ENCODE measurements at regions not wholly inside any gene's neighbourhood (a gene's known extent, or its start where the extent isn't known, plus 50 kb on each side); places are given as distances from the start of the nearest gene placed in this dataset.

GRCh38 chr1:58312461-58312860, 234.1 kb downstream of the OMA1 start:
- Histone ChIP-seq H3K4me1 (ENCODE audit: insufficient read depth, low read length) (peaks cover 16% of the 10 kb centered on the region), H3K36me3 (ENCODE audit: insufficient read depth, low read length) (no peaks in the 10 kb centered on the region), H3K9me3 (ENCODE audit: control insufficient read depth, insufficient read depth, low read length) (no peaks in the 10 kb centered on the region), H3K9ac (ENCODE audit: low read depth, low read length) (no peak overlapping the region)

- Histone ChIP-seq H3K4me1 (ENCODE audit: insufficient read depth, low read length) (peaks cover 16% of the 10 kb centered on the region), H3K36me3 (ENCODE audit: insufficient read depth, low read length) (no peaks in the 10 kb centered on the region), H3K9ac (ENCODE audit: low read depth, low read length) (no peak overlapping the region), H3K9me3 (ENCODE audit: control insufficient read depth, insufficient read depth, low read length) (no peaks in the 10 kb centered on the region)
Observed at GRCh38 chr1:58310881-58311280, 235.6 kb downstream of the OMA1 start.

- no peak overlapping the region for H3K9ac ChIP-seq (ENCODE audit: low read depth, low read length)
- H3K9me3 ChIP-seq (ENCODE audit: control insufficient read depth, insufficient read depth, low read length) = no peaks in the 10 kb centered on the region
- no peaks in the 10 kb centered on the region for H3K36me3 ChIP-seq (ENCODE audit: insufficient read depth, low read length)
- H3K4me1 ChIP-seq (ENCODE audit: insufficient read depth, low read length) = peaks cover 16% of the 10 kb centered on the region
Observed at GRCh38 chr1:58310469-58310868, 236.1 kb downstream of the OMA1 start.

GRCh38 chr1:58308206-58308605, 238.3 kb downstream of the OMA1 start:
- Histone ChIP-seq H3K36me3 (ENCODE audit: insufficient read depth, low read length) (no peaks in the 10 kb centered on the region), H3K4me1 (ENCODE audit: insufficient read depth, low read length) (peaks cover 16% of the 10 kb centered on the region), H3K9ac (ENCODE audit: low read depth, low read length) (no peak overlapping the region), H3K9me3 (ENCODE audit: control insufficient read depth, insufficient read depth, low read length) (no peaks in the 10 kb centered on the region)

- Histone ChIP-seq H3K4me1 (ENCODE audit: insufficient read depth, low read length) (peaks cover 13% of the 10 kb centered on the region), H3K9me3 (ENCODE audit: control insufficient read depth, insufficient read depth, low read length) (no peaks in the 10 kb centered on the region), H3K36me3 (ENCODE audit: insufficient read depth, low read length) (no peaks in the 10 kb centered on the region), H3K9ac (ENCODE audit: low read depth, low read length) (no peak overlapping the region)
Observed at GRCh38 chr1:58307431-58307830, 239.1 kb downstream of the OMA1 start.

GRCh38 chr1:58305622-58306021, 240.9 kb downstream of the OMA1 start:
- Histone ChIP-seq H3K9me3 (ENCODE audit: control insufficient read depth, insufficient read depth, low read length) (no peaks in the 10 kb centered on the region), H3K36me3 (ENCODE audit: insufficient read depth, low read length) (no peaks in the 10 kb centered on the region), H3K4me1 (ENCODE audit: insufficient read depth, low read length) (peaks cover 10% of the 10 kb centered on the region; the same call in 1 of the 2 replicates), H3K9ac (ENCODE audit: low read depth, low read length) (no peak overlapping the region)

GRCh38 chr1:58304346-58304975, 242.1 kb downstream of the OMA1 start:
- Histone ChIP-seq H3K4me1 (ENCODE audit: insufficient read depth, low read length) (peaks cover 10% of the 10 kb centered on the region; the same call in 1 of the 2 replicates), H3K9me3 (ENCODE audit: control insufficient read depth, insufficient read depth, low read length) (no peaks in the 10 kb centered on the region), H3K9ac (ENCODE audit: low read depth, low read length) (no peak overlapping the region), H3K36me3 (ENCODE audit: insufficient read depth, low read length) (no peaks in the 10 kb centered on the region)

- H3K4me1 ChIP-seq (ENCODE audit: insufficient read depth, low read length) = peaks cover 10% of the 10 kb centered on the region; the same call in 1 of the 2 replicates
- H3K36me3 ChIP-seq (ENCODE audit: insufficient read depth, low read length) = no peaks in the 10 kb centered on the region
- H3K9me3 ChIP-seq (ENCODE audit: control insufficient read depth, insufficient read depth, low read length) = no peaks in the 10 kb centered on the region
- no peak overlapping the region for H3K9ac ChIP-seq (ENCODE audit: low read depth, low read length)
Observed at GRCh38 chr1:58303841-58304240, 242.7 kb downstream of the OMA1 start.

- H3K9ac ChIP-seq (ENCODE audit: low read depth, low read length) = no peak overlapping the region
- H3K9me3 ChIP-seq (ENCODE audit: control insufficient read depth, insufficient read depth, low read length) = no peaks in the 10 kb centered on the region
- H3K36me3 ChIP-seq (ENCODE audit: insufficient read depth, low read length) = no peaks in the 10 kb centered on the region
- H3K4me1 ChIP-seq (ENCODE audit: insufficient read depth, low read length) = no peaks in the 10 kb centered on the region
Observed at GRCh38 chr1:58293388-58293787, 253.1 kb downstream of the OMA1 start.

- Histone ChIP-seq H3K9me3 (ENCODE audit: control insufficient read depth, insufficient read depth, low read length) (no peaks in the 10 kb centered on the region), H3K9ac (ENCODE audit: low read depth, low read length) (no peak overlapping the region), H3K4me1 (ENCODE audit: insufficient read depth, low read length) (no peaks in the 10 kb centered on the region), H3K36me3 (ENCODE audit: insufficient read depth, low read length) (no peaks in the 10 kb centered on the region)
Observed at GRCh38 chr1:58290685-58291372, 255.7 kb downstream of the OMA1 start.

- no peaks in the 10 kb centered on the region for H3K4me1 ChIP-seq (ENCODE audit: insufficient read depth, low read length)
- no peaks in the 10 kb centered on the region for H3K36me3 ChIP-seq (ENCODE audit: insufficient read depth, low read length)
- no peak overlapping the region for H3K9ac ChIP-seq (ENCODE audit: low read depth, low read length)
- no peaks in the 10 kb centered on the region for H3K9me3 ChIP-seq (ENCODE audit: control insufficient read depth, insufficient read depth, low read length)
Observed at GRCh38 chr1:58288624-58289142, 257.8 kb downstream of the OMA1 start.

- no peak overlapping the region for H3K9ac ChIP-seq (ENCODE audit: low read depth, low read length)
Observed at GRCh38 chr1:58287894-58288623, 258.5 kb downstream of the OMA1 start.

GRCh38 chr1:58284225-58284510, 262.4 kb downstream of the OMA1 start:
- Histone ChIP-seq H3K9me3 (ENCODE audit: control insufficient read depth, insufficient read depth, low read length) (no peaks in the 10 kb centered on the region), H3K9ac (ENCODE audit: low read depth, low read length) (no peak overlapping the region), H3K4me1 (ENCODE audit: insufficient read depth, low read length) (no peaks in the 10 kb centered on the region), H3K36me3 (ENCODE audit: insufficient read depth, low read length) (no peaks in the 10 kb centered on the region)

More at GRCh38 chr1:58287894-58288623, 258.5 kb downstream of the OMA1 start:
- Histone ChIP-seq H3K36me3 (ENCODE audit: insufficient read depth, low read length) (no peaks in the 10 kb centered on the region), H3K9me3 (ENCODE audit: control insufficient read depth, insufficient read depth, low read length) (no peaks in the 10 kb centered on the region), H3K4me1 (ENCODE audit: insufficient read depth, low read length) (no peaks in the 10 kb centered on the region)

- H3K4me1 ChIP-seq (ENCODE audit: insufficient read depth, low read length) = no peaks in the 10 kb centered on the region
- H3K36me3 ChIP-seq (ENCODE audit: insufficient read depth, low read length) = no peaks in the 10 kb centered on the region
- no peak overlapping the region for H3K9ac ChIP-seq (ENCODE audit: low read depth, low read length)
- no peaks in the 10 kb centered on the region for H3K9me3 ChIP-seq (ENCODE audit: control insufficient read depth, insufficient read depth, low read length)
Observed at GRCh38 chr1:58283388-58284224, 262.9 kb downstream of the OMA1 start.

All from ES-I3 (cell line).